NCI-H524 (cell line): ENCODE measurements at regions not wholly inside any gene's neighbourhood (a gene's known extent, or its start where the extent isn't known, plus 50 kb on each side); places are given as distances from the start of the nearest gene placed in this dataset.

Experiments used
- DNase-seq, 2 experiments: peaks; one replicate each; lab custom pipeline; 2025; lab: John Stamatoyannopoulos, UW

- DNase-seq: no peak
Observed at GRCh38 chr15:69736161-69736560, 283.5 kb downstream of the RPLP1 start.

- DNase-seq: no peak
Observed at GRCh38 chr15:69737916-69738315, 285.3 kb downstream of the RPLP1 start.

- no peak for DNase-seq
Observed at GRCh38 chr15:69740684-69741083, 288.1 kb downstream of the RPLP1 start.

GRCh38 chr15:69742361-69742760 is 289.7 kb downstream of the RPLP1 start:
- no peak for DNase-seq

GRCh38 chr15:69743091-69743490 is 290.5 kb downstream of the RPLP1 start:
- DNase-seq: no peak

- DNase-seq: no peak
Observed at GRCh38 chr15:69744391-69745162, 292.0 kb downstream of the RPLP1 start.

- peak in 1 of 2 experiments; percentile 73 for DNase-seq
Observed at GRCh38 chr15:69747193-69747592, 294.6 kb downstream of the RPLP1 start.

GRCh38 chr15:69748131-69748530 is 295.5 kb downstream of the RPLP1 start:
- peak in 1 of 2 experiments; percentile 69 for DNase-seq

GRCh38 chr15:69748576-69749185 is 296.1 kb downstream of the RPLP1 start:
- DNase-seq: peak in 1 of 2 experiments; percentile 32

GRCh38 chr15:69749274-69749673 is 296.7 kb downstream of the RPLP1 start:
- no peak for DNase-seq

GRCh38 chr15:69749797-69750196 is 297.2 kb downstream of the RPLP1 start:
- peak in 1 of 2 experiments; percentile 32 for DNase-seq

GRCh38 chr15:69750253-69750652 is 297.6 kb downstream of the RPLP1 start:
- DNase-seq: no peak

GRCh38 chr15:69751147-69751546 is 298.5 kb downstream of the RPLP1 start:
- DNase-seq: no peak

GRCh38 chr15:69751566-69751965 is 298.9 kb downstream of the RPLP1 start:
- no peak for DNase-seq

GRCh38 chr15:69753867-69754266 is 301.2 kb downstream of the RPLP1 start:
- DNase-seq: peak; percentile 62 to 84

- DNase-seq: no peak
Observed at GRCh38 chr15:69754313-69754712, 301.7 kb downstream of the RPLP1 start.

- DNase-seq: no peak
Observed at GRCh38 chr15:69755551-69756310, 303.1 kb downstream of the RPLP1 start.

- DNase-seq: no peak
Observed at GRCh38 chr15:69756440-69756839, 303.8 kb downstream of the RPLP1 start.

GRCh38 chr15:69757186-69757585 is 304.6 kb downstream of the RPLP1 start:
- DNase-seq: no peak

GRCh38 chr15:69758291-69758771 is 305.7 kb downstream of the RPLP1 start:
- no peak for DNase-seq

GRCh38 chr15:69758810-69759790 is 306.5 kb downstream of the RPLP1 start:
- DNase-seq: no peak
